Left kidney (tissue), 1 donor: ENCODE measurements at regions not wholly inside any gene's neighbourhood (a gene's known extent, or its start where the extent isn't known, plus 50 kb on each side); places are given as distances from the start of the nearest gene placed in this dataset.
"Not testable (repeated sequence)": the region's sequence is repeated elsewhere in the genome, so short reads cannot be mapped to it uniquely, and the experiment has no call there.

ENCODE experiments used
- DNase-seq: peaks from one replicate; pipeline ENCODE4 v3.0.0-alpha.2; 2013

- no peak for DNase-seq
These were observed 156.4 kb downstream of the ZFP36L2 start for GRCh38 chr2:43070030-43070429.

- no peak for DNase-seq
These were observed 157.5 kb downstream of the ZFP36L2 start for GRCh38 chr2:43068631-43069517.

GRCh38 chr2:43068041-43068533, 158.3 kb downstream of the ZFP36L2 start:
- no peak for DNase-seq

GRCh38 chr2:43067254-43068040, 159.0 kb downstream of the ZFP36L2 start:
- no peak for DNase-seq

- not testable (repeated sequence) for DNase-seq
These were observed 159.7 kb downstream of the ZFP36L2 start for GRCh38 chr2:43066541-43067253.

GRCh38 chr2:43065871-43066270, 160.5 kb downstream of the ZFP36L2 start:
- DNase-seq: no peak

GRCh38 chr2:43065036-43065435, 161.4 kb downstream of the ZFP36L2 start:
- no peak for DNase-seq

- not testable (repeated sequence) for DNase-seq
These were observed 163.3 kb downstream of the ZFP36L2 start for GRCh38 chr2:43063096-43063495.

- DNase-seq: no peak
These were observed 164.3 kb downstream of the ZFP36L2 start for GRCh38 chr2:43062058-43062457.

GRCh38 chr2:43060390-43061016, 165.9 kb downstream of the ZFP36L2 start:
- no peak for DNase-seq

- no peak for DNase-seq
These were observed 167.1 kb downstream of the ZFP36L2 start for GRCh38 chr2:43059183-43059897.

- no peak for DNase-seq
These were observed 167.7 kb downstream of the ZFP36L2 start for GRCh38 chr2:43058726-43059110.

GRCh38 chr2:43057742-43058725, 168.4 kb downstream of the ZFP36L2 start:
- DNase-seq: no peak

- DNase-seq: no peak
These were observed 169.2 kb downstream of the ZFP36L2 start for GRCh38 chr2:43057026-43057741.

GRCh38 chr2:43055985-43056384, 170.4 kb downstream of the ZFP36L2 start:
- DNase-seq: no peak

GRCh38 chr2:43055086-43055912, 171.1 kb downstream of the ZFP36L2 start:
- no peak for DNase-seq

GRCh38 chr2:43054367-43054766, 172.0 kb downstream of the ZFP36L2 start:
- no peak for DNase-seq

GRCh38 chr2:43052944-43053306, 173.5 kb downstream of the ZFP36L2 start:
- no peak for DNase-seq
